ENCODE measurements at regions not wholly inside any gene's neighbourhood (a gene's known extent, or its start where the extent isn't known, plus 50 kb on each side); places are given as distances from the start of the nearest gene placed in this dataset.
A peak's percentile ranks its signal among the peaks of the same experiment; 100 is the strongest.

GRCh38 chr3:177512945-177513814 lies 315.9 kb upstream of the TBL1XR1 start:
- DNase-seq (ENCODE audit: low read depth) = no peak

GRCh38 chr3:177513815-177514610 lies 316.7 kb upstream of the TBL1XR1 start:
- DNase-seq (ENCODE audit: low read depth) = no peak

DNA sequence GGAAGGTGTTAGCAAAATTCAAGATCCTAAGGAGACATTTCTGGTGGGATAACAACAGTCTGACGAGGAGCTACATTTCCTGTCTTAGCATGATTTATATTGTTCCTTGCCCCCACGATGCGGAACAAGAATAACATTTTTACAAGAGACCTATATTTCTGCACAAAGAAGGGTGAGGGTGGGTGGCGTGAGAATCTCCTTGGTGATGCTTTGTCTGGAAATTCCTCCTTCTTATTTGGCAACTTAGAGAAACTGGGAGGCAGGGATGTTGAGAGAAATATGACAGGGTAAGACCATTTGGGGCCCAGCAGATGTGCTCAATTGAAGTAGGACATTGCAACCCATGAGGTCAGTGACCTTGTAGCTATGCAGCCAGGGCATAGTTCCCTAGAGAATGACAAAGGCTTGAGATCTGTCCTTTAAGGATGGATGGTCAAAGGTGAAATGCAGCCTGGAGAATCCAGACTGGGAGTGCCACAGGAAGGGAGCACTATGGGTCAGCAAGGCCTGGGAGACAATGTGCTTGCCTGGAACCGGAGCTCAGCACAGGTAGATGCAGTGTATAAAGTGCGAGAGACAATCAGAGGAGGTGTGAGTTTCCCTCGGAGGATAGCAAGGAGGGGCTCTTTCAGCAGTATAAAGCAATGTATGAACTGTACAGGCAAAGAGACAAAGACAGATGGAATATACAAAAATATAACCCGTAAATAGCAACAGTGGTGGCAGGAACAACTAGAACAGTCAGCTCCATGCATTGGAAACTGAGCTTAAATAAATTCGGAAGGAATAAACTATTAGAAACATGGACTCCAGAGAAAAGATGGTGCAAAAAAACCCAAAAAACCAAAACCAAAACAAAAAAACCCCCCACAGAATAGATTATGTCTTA lies 317.6 kb upstream of the TBL1XR1 start:
- no peak for DNase-seq (ENCODE audit: low read depth)

- DNase-seq (ENCODE audit: low read depth) = no peak
These were observed 318.5 kb upstream of the TBL1XR1 start for GRCh38 chr3:177515786-177516157.

- DNase-seq (ENCODE audit: low read depth) = peak; percentile 78
These were observed 319.1 kb upstream of the TBL1XR1 start for GRCh38 chr3:177516158-177517011.

DNA sequence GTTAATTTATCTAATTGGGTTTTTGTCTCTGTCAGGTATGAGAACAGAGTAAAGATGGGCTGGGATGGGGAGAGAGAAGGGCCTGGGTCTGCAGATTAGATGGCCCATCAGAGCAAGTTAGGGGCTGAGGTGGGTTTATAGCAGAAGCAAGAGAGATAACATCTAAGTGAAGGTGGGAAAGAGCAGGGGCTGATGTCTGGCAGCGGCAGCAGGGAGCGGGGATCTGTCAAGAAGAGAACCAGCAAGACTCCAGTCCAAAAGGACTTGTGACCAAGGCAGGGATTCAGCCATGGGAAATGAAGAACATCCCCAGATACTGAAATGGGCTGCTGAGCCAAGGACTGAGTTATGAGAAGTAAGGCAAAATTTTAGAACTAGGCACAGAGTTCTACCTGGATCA lies 320.6 kb upstream of the TBL1XR1 start:
- no peak for DNase-seq (ENCODE audit: low read depth)

DNA sequence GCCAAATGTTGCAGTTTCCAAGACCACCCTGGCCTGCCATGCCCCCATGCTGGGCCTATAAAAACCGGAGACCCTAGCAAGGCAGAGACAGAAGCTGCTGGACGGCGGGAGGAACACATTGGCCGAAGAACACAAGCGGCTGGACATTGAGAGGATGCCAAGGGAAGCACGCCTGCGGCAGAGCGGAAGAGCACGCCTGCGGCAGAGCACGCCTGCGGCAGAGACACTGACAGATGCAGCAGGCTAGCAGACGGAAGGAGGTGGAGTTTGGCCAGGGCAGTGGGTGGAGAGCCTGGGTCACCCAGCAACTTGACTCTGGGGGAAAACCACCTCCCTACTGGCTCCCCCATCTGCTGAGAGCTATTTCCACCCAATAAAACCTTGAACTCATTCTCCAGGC lies 322.3 kb upstream of the TBL1XR1 start:
- DNase-seq (ENCODE audit: low read depth) = peak; percentile 76

GRCh38 chr3:177521305-177521704 lies 324.0 kb upstream of the TBL1XR1 start:
- no peak for DNase-seq (ENCODE audit: low read depth)

GRCh38 chr3:177522051-177522450 lies 324.8 kb upstream of the TBL1XR1 start:
- no peak for DNase-seq (ENCODE audit: low read depth)

DNA sequence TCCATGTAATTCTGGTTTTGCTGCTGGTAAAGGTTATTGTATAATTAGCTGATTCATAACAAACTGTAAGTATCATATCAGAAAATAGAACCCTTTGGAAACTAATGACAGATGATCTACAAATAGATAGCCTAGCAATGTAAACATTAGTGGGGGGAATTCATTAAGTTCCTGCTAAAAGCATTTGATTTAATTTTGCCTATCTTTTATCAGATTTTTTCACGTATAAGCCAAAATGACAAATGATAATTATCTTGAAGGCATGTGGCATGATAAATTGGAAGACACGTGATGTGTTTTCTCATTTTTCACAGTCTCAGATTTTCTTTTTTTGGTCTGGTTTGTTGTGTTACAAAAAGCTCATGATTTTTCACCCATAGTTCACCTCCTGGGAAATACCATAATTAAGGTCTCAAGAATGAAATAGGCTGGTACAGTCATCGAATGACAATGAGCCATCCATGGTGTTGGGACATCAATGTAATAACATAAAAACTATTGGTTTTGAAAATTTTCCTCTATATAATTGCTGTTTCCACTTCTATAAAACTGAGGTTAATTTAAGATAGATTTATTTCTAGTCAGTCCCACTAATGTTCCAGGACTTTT lies 325.9 kb upstream of the TBL1XR1 start:
- peak; percentile 31 for DNase-seq (ENCODE audit: low read depth)

- DNase-seq (ENCODE audit: low read depth) = peak; percentile 42
These were observed 326.7 kb upstream of the TBL1XR1 start for GRCh38 chr3:177523872-177524438.

GRCh38 chr3:177524742-177525141 lies 327.5 kb upstream of the TBL1XR1 start:
- DNase-seq (ENCODE audit: low read depth) = no peak

DNA sequence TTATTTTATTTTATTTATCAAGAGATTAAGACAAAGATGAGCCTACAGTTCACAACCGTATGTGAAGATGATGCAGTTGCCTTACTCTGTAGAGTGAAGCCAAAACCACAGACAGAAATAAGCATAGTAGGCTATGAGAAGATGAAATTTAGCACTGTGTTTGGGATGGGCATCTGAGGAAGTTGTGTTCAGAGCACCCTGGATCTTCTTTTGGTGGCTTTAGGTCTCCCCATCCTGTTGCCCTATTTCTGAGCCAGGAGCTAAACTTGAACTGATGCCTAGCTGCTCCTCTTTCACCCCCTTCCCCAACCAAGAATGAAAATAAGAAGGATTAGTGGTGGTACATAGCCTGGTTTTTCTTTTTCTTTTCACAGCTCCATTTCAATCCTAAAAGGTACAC lies 328.1 kb upstream of the TBL1XR1 start:
- no peak for DNase-seq (ENCODE audit: low read depth)

- peak; percentile 86 for DNase-seq (ENCODE audit: low read depth)
These were observed 328.9 kb upstream of the TBL1XR1 start for GRCh38 chr3:177525987-177526712.

GRCh38 chr3:177527182-177527581 lies 329.9 kb upstream of the TBL1XR1 start:
- DNase-seq (ENCODE audit: low read depth) = no peak

DNA sequence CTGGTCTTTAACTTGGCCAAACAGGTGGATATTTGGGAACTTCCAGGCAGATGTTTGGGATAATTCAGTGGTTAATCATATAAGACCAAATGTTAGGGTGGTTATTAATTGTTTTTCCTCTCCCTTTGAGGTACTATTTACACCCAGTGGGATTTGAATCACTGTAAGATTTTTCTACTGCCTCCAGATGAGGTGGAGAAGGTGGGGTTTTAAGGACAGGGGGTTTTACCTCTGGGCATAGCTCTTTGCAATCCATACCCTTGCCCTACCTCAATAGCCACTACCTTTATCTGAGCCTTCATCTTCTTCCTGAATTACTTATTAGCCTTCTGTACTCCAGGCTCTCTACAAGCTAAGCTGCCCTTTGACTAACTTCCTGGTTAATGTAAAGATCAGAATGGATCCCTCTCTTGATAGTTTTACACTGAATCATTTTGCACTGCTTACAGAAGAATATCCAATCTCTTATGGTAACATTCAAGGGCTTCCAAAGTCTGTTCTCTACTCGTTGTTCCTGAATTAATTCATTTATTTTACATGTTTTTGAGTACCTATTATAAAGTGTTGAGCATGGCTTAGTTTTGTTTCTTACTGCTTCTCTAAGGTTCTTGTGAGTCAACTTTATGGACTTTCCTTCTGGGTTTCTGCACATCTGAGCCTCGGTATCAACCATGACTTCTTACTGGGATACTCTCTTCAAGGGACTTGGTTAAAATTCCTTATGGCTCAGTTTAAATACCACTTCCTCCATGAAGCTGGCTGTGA lies 331.2 kb upstream of the TBL1XR1 start:
- no peak for DNase-seq (ENCODE audit: low read depth)

GRCh38 chr3:177529071-177529550 lies 331.8 kb upstream of the TBL1XR1 start:
- no peak for DNase-seq (ENCODE audit: low read depth)

DNA sequence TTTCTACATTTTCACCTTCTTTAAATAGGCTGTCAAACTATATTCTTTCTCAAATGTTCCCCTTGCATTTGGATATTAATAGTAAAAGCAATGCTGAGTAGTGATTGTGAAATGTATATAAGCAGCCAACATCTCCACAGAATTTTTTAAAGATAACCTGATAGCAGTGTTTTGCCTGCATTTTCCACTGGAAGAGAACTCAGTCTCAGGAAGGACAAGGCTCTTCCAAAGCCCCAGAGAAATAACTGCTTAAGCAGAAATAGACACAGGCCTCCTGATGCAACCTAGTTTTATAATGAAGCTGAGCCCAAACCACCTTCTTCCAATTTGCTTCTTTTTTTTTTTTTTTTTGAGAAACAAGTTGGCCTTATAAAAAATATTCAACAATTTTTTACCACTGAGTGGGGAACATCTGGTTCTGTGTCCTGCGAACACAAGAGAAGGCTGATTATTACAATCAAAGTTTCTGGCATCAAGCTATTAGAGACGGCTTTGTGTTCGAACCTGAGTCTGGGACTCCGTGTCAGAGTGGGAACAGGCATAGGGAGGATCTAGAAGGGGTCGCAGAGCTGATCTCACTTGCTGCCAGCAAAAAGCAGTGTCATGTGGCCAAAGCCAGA lies 332.5 kb upstream of the TBL1XR1 start:
- no peak for DNase-seq (ENCODE audit: low read depth)
